GM18508 (cell line): ENCODE measurements at regions not wholly inside any gene's neighbourhood (a gene's known extent, or its start where the extent isn't known, plus 50 kb on each side); places are given as distances from the start of the nearest gene placed in this dataset.

Source experiments
- ATAC-seq: cut with Tn5 transposase; IDR thresholded peaks from one replicate; pipeline ENCODE4 v1.9.1; 2021; ENCODE audit warnings: moderate number of reproducible peaks; ENCODE audit not compliant: insufficient read depth, unreplicated experiment

- ATAC-seq = no peak
Measured at GRCh38 chr15:31270767-31271166, 55.9 kb upstream of the KLF13 start.

GRCh38 chr15:31271224-31271635 is 55.4 kb upstream of the KLF13 start:
- no peak for ATAC-seq

GRCh38 chr15:31271711-31272557 is 54.7 kb upstream of the KLF13 start:
- ATAC-seq = no peak

- no peak for ATAC-seq
Measured at GRCh38 chr15:31272558-31273257, 53.9 kb upstream of the KLF13 start.

- no peak for ATAC-seq
Measured at GRCh38 chr15:31273258-31273941, 53.2 kb upstream of the KLF13 start.

- ATAC-seq = no peak
Measured at GRCh38 chr15:31274496-31275330, 51.9 kb upstream of the KLF13 start.

- no peak for ATAC-seq
Measured at GRCh38 chr15:31275331-31276262, 51.0 kb upstream of the KLF13 start.

- ATAC-seq = no peak
Measured at GRCh38 chr15:31276596-31277298, 49.9 kb upstream of the KLF13 start.
